Neuronal stem cell (in vitro differentiated cells): ENCODE measurements at regions not wholly inside any gene's neighbourhood (a gene's known extent, or its start where the extent isn't known, plus 50 kb on each side); places are given as distances from the start of the nearest gene placed in this dataset.

ENCODE experiments used
- DNase-seq: peaks from one replicate; pipeline ENCODE4 v3.0.0-alpha.2; 2013; ENCODE audit warnings: low spot score
- H2AFZ ChIP-seq: one replicate; pipeline ENCODE4 v1.6.1; 2013; ENCODE audit warnings: mild to moderate bottlenecking, low read length, inconsistent platforms
- H2AK5ac ChIP-seq: 2 replicates; pipeline ENCODE4 v1.6.1; 2013; ENCODE audit warnings: low read depth, mild to moderate bottlenecking, inconsistent platforms, low read length, moderate library complexity, mixed read lengths
- H2BK120ac ChIP-seq: 2 replicates; pipeline ENCODE4 v1.6.1; 2013; ENCODE audit warnings: low read depth, mild to moderate bottlenecking, inconsistent platforms, low read length, moderate library complexity, mixed read lengths
- H2BK12ac ChIP-seq: one replicate; pipeline ENCODE4 v1.6.1; 2013; ENCODE audit warnings: low read length, inconsistent platforms
- H2BK15ac ChIP-seq: 2 replicates; pipeline ENCODE4 v1.6.1; 2013; ENCODE audit warnings: mild to moderate bottlenecking, low read length, inconsistent platforms, mixed read lengths
- H2BK5ac ChIP-seq: one replicate; pipeline ENCODE4 v1.6.1; 2013; ENCODE audit warnings: inconsistent platforms, mild to moderate bottlenecking, low read length, moderate library complexity
- H3K14ac ChIP-seq: one replicate; pipeline ENCODE4 v1.6.1; 2013; ENCODE audit warnings: low read length, inconsistent platforms
- H3K18ac ChIP-seq: 2 replicates; pipeline ENCODE4 v1.6.1; 2013; ENCODE audit warnings: low read length, inconsistent platforms
- H3K23ac ChIP-seq: 2 replicates; pipeline ENCODE4 v1.6.1; 2013; ENCODE audit warnings: low read depth, mild to moderate bottlenecking, mixed read lengths, low read length, inconsistent platforms; ENCODE audit not compliant: poor library complexity
- H3K27ac ChIP-seq: replicated peaks from 3 replicates; pipeline ENCODE4 v1.5.1; 2013; ENCODE audit warnings: low read length, inconsistent platforms
- H3K27me3 ChIP-seq, 3 experiments: 2 replicates each; pipeline ENCODE4 v1.6.1; 2013; ENCODE audit warnings: low read length in 3 of 3, mild to moderate bottlenecking in 2 of 3, inconsistent platforms in 1 of 3, low read depth in 1 of 3, mixed read lengths in 1 of 3, moderate library complexity in 1 of 3; ENCODE audit not compliant: control insufficient read depth in 3 of 3, insufficient read depth in 3 of 3
- H3K36me3 ChIP-seq, 2 donors: replicated peaks in 1 of 2; 2 replicates each; pipeline ENCODE4 v1.6.1; 2013; ENCODE audit warnings: low read length in 2 of 2; ENCODE audit not compliant: control insufficient read depth in 2 of 2, insufficient read depth in 2 of 2
- H3K4ac ChIP-seq: 2 replicates; pipeline ENCODE4 v1.6.1; 2013; ENCODE audit warnings: inconsistent platforms, mild to moderate bottlenecking, low read length, moderate library complexity
- H3K4me1 ChIP-seq, 2 donors: 1 replicate in 1 of 2; 2 replicates in 1 of 2; pipeline ENCODE4 v1.6.1; 2013; ENCODE audit warnings: low read length in 2 of 2, low read depth in 1 of 2; ENCODE audit not compliant: control insufficient read depth in 2 of 2, insufficient read depth in 1 of 2
- H3K4me2 ChIP-seq: one replicate; pipeline ENCODE4 v1.6.1; 2013; ENCODE audit warnings: mild to moderate bottlenecking, low read length, inconsistent platforms; ENCODE audit not compliant: insufficient read depth, poor library complexity, severe bottlenecking
- H3K4me3 ChIP-seq, 2 donors: 2 replicates each; pipeline ENCODE4 v1.5.1; 2013; ENCODE audit warnings: low read length in 2 of 2, mild to moderate bottlenecking in 2 of 2, inconsistent platforms in 1 of 2, moderate library complexity in 1 of 2
- H3K79me1 ChIP-seq: one replicate; pipeline ENCODE4 v1.6.1; 2013; ENCODE audit warnings: low read depth, mild to moderate bottlenecking, inconsistent platforms, low read length, moderate library complexity
- H3K9ac ChIP-seq: one replicate; pipeline ENCODE4 v1.6.1; 2013; ENCODE audit warnings: mild to moderate bottlenecking, low read depth, low read length, inconsistent platforms; ENCODE audit not compliant: poor library complexity
- H3K9me3 ChIP-seq, 2 donors: replicated peaks in 1 of 2; 2 replicates each; pipeline versions ENCODE3 to v1.6.1; 2013; ENCODE audit warnings: low read length in 2 of 2, mild to moderate bottlenecking in 2 of 2, inconsistent platforms in 1 of 2, low read depth in 1 of 2, mixed read lengths in 1 of 2, moderate library complexity in 1 of 2; ENCODE audit not compliant: control insufficient read depth in 2 of 2, insufficient read depth in 1 of 2
- H4K8ac ChIP-seq: one replicate; pipeline ENCODE4 v1.6.1; 2013; ENCODE audit warnings: low read depth, mild to moderate bottlenecking, inconsistent platforms, low read length, moderate library complexity
- H4K91ac ChIP-seq: one replicate; pipeline ENCODE4 v1.6.1; 2013; ENCODE audit warnings: low read length, low read depth, mild to moderate bottlenecking, inconsistent platforms; ENCODE audit not compliant: poor library complexity
- whole genome bisulfite sequencing, 2 donors: extraction: QIAGEN DNeasy Blood & Tissue Kit; methylation state at CpG; one replicate each; pipeline ENCODE4 v1.1.7; 2013; ENCODE audit warnings: missing lambda C conversion rate in 2 of 2, mixed read lengths in 1 of 2; ENCODE audit not compliant: insufficient read length in 2 of 2, insufficient replicate concordance in 1 of 2; ENCODE audit errors: extremely low coverage in 2 of 2; 5-methylcytosine and 5-hydroxymethylcytosine counted together

GRCh38 chr10:94146313-94146712, 152.6 kb downstream of the PLCE1 start:
- no peak for DNase-seq
- Histone ChIP-seq H3K79me1 (no peaks in the 10 kb centered on the region), H3K4me3 (no peak overlapping the region)

GRCh38 chr10:94146746-94147145, 153.0 kb downstream of the PLCE1 start:
- no CpG with 5 or more reads among the region's 5 CpGs for WGBS, 2 donors
- Histone ChIP-seq H4K8ac (no peak overlapping the region), H3K27ac (no peak overlapping the region), H2BK15ac (no peak overlapping the region), H3K18ac (no peak overlapping the region), H3K9ac (no peak overlapping the region), H2BK12ac (no peak overlapping the region), H2AK5ac (no peak overlapping the region), H3K4me2 (no peak overlapping the region), H3K79me1 (no peaks in the 10 kb centered on the region), H3K14ac (no peak overlapping the region), H3K9me3 (no peaks in the 10 kb centered on the region), H3K23ac (no peak overlapping the region), H2BK120ac (no peak overlapping the region), H3K4ac (no peak overlapping the region), H3K36me3 (no peaks in the 10 kb centered on the region), H3K27me3 (no peaks in the 10 kb centered on the region), H2BK5ac (no peak overlapping the region), H2AFZ (no peak overlapping the region), H3K4me3 (no peak overlapping the region), H4K91ac (no peak overlapping the region), H3K4me1 (no peaks in the 10 kb centered on the region)
- no peak for DNase-seq

More at GRCh38 chr10:94146313-94146712, 152.6 kb downstream of the PLCE1 start:
- H3K4me1 ChIP-seq = no peaks in the 10 kb centered on the region
- no peaks in the 10 kb centered on the region for H3K36me3 ChIP-seq
- no peak overlapping the region for H4K8ac ChIP-seq
- no peak overlapping the region for H3K4ac ChIP-seq
- no peak overlapping the region for H4K91ac ChIP-seq
- no peak overlapping the region for H2AK5ac ChIP-seq
- H3K9me3 ChIP-seq = no peaks in the 10 kb centered on the region
- H2AFZ ChIP-seq = no peak overlapping the region
- no peak overlapping the region for H3K4me2 ChIP-seq
- no peak overlapping the region for H3K9ac ChIP-seq
- no peak overlapping the region for H3K23ac ChIP-seq
- H2BK12ac ChIP-seq = no peak overlapping the region
- no peak overlapping the region for H2BK120ac ChIP-seq
- H2BK5ac ChIP-seq = no peak overlapping the region
- H2BK15ac ChIP-seq = no peak overlapping the region
- no peak overlapping the region for H3K27ac ChIP-seq
- H3K18ac ChIP-seq = no peak overlapping the region
- no peaks in the 10 kb centered on the region for H3K27me3 ChIP-seq
- no peak overlapping the region for H3K14ac ChIP-seq
- no CpG with 5 or more reads among the region's 8 CpGs for whole genome bisulfite sequencing, 2 donors

- Histone ChIP-seq H3K27ac (no peak overlapping the region), H4K8ac (no peak overlapping the region), H3K4ac (no peak overlapping the region), H3K4me1 (no peaks in the 10 kb centered on the region), H2AK5ac (no peak overlapping the region), H3K4me2 (no peak overlapping the region), H4K91ac (no peak overlapping the region), H3K36me3 (no peaks in the 10 kb centered on the region), H3K14ac (no peak overlapping the region), H3K9ac (no peak overlapping the region), H3K18ac (no peak overlapping the region), H3K27me3 (no peaks in the 10 kb centered on the region), H2BK15ac (no peak overlapping the region), H3K9me3 (no peaks in the 10 kb centered on the region), H3K4me3 (no peak overlapping the region), H3K79me1 (no peaks in the 10 kb centered on the region), H2AFZ (no peak overlapping the region), H3K23ac (no peak overlapping the region), H2BK120ac (no peak overlapping the region), H2BK5ac (no peak overlapping the region), H2BK12ac (no peak overlapping the region)
- no peak for DNase-seq
- WGBS, 2 donors = no CpG with 5 or more reads among the region's 2 CpGs
These were observed 156.0 kb downstream of the PLCE1 start for GRCh38 chr10:94149702-94150101.

- Histone ChIP-seq H2AFZ (no peak overlapping the region), H3K18ac (no peak overlapping the region), H3K27me3 (no peaks in the 10 kb centered on the region), H2BK5ac (no peak overlapping the region), H3K9ac (no peak overlapping the region), H3K4me2 (no peak overlapping the region), H3K9me3 (no peaks in the 10 kb centered on the region), H4K91ac (no peak overlapping the region), H2BK120ac (no peak overlapping the region), H3K4ac (no peak overlapping the region), H2AK5ac (no peak overlapping the region), H3K14ac (no peak overlapping the region), H4K8ac (no peak overlapping the region), H3K36me3 (no peaks in the 10 kb centered on the region), H3K4me3 (no peak overlapping the region), H3K23ac (no peak overlapping the region), H3K79me1 (no peaks in the 10 kb centered on the region), H3K27ac (no peak overlapping the region), H2BK15ac (no peak overlapping the region), H2BK12ac (no peak overlapping the region), H3K4me1 (no peaks in the 10 kb centered on the region)
- no CpG with 5 or more reads among the region's 1 CpG for WGBS, 2 donors
- no peak for DNase-seq
These were observed 156.9 kb downstream of the PLCE1 start for GRCh38 chr10:94150541-94151184.
